Cardiac fibroblast (primary cell): ENCODE measurements at regions not wholly inside any gene's neighbourhood (a gene's known extent, or its start where the extent isn't known, plus 50 kb on each side); places are given as distances from the start of the nearest gene placed in this dataset.

Experiments used
- DNase-seq, 2 donors: peaks; one replicate each; pipeline versions ENCODE4 v3.0.0 to v3.0.0-alpha.2; 2010; ENCODE audit warnings: low read depth in 2 of 2
- H3K4me3 ChIP-seq, 2 donors: replicated peaks in 1 of 2; 1 replicate in 1 of 2; 2 replicates in 1 of 2; pipeline ENCODE4 v1.5.1; 2011; ENCODE audit warnings: low read depth in 2 of 2, low read length in 2 of 2, mild to moderate bottlenecking in 2 of 2, moderate library complexity in 1 of 2
- TF ChIP-seq, protein P1 (sequence below): IDR thresholded peaks from one replicate; pipeline ENCODE4 v1.5.1; 2011; ENCODE audit warnings: low read depth, mild to moderate bottlenecking, low read length, inconsistent platforms

DNA sequence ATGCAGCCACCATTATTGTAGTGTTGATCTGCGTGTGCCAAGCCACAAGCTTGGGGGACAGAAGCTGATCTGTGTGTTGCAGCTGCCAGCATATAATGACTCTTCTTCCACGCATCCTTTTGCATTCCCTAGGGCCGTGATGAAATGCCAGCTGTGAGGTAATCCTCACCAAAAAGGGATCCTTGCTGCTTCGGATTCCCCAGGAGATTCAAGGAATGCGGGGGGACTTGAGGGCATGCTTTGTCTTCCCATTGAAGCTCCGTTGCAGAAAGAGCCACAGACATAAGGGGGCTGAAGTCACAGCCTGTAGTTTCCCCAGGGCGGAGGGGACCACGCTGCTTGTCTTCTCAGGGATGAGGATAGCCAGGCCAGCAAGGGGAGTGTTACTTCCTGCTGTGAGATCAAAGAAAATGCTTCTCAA is 281.6 kb upstream of the FMN2 start:
- TF ChIP-seq, protein P1, sequence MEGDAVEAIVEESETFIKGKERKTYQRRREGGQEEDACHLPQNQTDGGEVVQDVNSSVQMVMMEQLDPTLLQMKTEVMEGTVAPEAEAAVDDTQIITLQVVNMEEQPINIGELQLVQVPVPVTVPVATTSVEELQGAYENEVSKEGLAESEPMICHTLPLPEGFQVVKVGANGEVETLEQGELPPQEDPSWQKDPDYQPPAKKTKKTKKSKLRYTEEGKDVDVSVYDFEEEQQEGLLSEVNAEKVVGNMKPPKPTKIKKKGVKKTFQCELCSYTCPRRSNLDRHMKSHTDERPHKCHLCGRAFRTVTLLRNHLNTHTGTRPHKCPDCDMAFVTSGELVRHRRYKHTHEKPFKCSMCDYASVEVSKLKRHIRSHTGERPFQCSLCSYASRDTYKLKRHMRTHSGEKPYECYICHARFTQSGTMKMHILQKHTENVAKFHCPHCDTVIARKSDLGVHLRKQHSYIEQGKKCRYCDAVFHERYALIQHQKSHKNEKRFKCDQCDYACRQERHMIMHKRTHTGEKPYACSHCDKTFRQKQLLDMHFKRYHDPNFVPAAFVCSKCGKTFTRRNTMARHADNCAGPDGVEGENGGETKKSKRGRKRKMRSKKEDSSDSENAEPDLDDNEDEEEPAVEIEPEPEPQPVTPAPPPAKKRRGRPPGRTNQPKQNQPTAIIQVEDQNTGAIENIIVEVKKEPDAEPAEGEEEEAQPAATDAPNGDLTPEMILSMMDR: no peak
- DNase-seq: no peak
- no peak overlapping the region for H3K4me3 ChIP-seq

DNA sequence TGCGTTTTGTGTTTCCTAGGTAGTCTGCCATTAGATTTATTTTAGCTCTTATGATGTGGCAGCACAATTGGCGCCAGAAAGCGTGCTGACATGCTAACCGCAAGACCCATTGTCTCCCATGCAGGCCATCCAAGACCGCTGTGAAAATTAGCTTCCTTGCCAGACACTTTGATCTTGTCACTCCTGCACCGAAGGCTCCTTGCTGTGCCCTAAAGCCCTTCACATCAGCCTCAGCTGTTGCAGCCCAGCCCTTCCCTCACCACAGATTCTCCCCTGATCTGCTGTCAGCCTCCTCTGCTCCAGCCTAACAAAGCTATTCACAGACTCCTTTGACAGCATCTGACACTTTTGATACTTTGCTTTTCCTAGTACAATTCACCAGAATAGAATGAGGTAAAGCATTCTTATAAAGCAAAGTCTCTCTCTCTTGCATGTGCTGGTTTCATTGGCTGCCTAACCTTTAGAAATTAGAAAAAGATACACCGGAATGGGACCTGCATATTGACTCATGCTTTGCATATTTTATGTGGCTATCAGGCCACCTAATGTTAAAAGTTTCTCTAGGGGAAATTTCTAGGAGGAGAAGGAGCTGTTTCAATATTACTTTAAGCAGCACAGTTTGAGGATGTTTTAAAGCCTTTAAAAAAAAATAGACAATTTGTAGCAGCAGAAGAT is 280.3 kb upstream of the FMN2 start:
- TF ChIP-seq, protein P1: no peak
- no peak overlapping the region for H3K4me3 ChIP-seq
- no peak for DNase-seq

DNA sequence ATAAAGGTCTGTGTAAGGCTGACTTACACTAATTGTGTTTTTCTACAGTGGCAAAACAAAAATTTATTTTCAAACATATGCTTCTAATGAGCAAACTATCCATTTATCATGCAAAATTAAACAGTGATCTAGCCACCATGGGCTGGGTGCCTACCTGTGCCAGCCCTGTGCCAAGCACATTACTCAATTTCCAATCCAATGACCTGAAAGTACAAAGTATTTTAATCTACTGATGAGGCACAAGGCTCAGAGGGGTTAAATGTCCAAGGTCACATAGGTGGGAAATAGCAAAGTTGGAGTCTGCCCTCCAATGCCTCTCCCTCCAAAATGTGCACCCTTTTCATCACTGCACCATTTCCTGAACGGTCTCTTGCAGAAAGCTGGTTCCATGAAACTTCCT is 279.1 kb upstream of the FMN2 start:
- no peak for DNase-seq

DNA sequence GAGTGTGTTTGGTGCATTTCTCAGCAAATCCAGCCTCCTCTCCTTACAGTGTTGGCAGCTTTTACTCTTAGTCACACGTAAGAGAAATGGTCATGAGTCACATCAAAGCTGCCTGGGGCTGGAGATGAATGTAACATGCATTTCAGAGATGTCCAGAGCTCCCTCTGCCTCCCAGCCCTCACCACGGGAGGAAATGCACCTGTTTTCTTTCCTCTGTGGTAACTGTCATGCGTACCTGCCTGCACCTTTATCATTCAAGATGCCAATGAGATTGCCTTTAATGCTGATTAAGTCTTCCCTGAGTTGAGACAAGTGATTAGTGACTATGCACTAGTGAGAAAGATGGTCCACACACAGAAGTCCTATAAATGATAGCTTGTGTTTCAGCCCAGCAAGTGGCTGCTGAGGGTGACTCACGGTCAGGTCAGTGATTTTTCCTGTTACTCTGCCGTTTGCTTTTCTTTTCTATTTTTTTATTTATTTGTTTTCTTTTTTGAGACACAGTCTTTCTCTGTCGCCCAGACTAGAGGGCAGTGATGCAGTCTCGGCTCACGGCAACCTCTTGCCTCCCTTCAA is 277.3 kb upstream of the FMN2 start:
- DNase-seq: peak; percentile 20 to 25

More for the DNA sequence above, 279.1 kb upstream of the FMN2 start:
- no peak overlapping the region for H3K4me3 ChIP-seq
- TF ChIP-seq, protein P1: no peak

DNA sequence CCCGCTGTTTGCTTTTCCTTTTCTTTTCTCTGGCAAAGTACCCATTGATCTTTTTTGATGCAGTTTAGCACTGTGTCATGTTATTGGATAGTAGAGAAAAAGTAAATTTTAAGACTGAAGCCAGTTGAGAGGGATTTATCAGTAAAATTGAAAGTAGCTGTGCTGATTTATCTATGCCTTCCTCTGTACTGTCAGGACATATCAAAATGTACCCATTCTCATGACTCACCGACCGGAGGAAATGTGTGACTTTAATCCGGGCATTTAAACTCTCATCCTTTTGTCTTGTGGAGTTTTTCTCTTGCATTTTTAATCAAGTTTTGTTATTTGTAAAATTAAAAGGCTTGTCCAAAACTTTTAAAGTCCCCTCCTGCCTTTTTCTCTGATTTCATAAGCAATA is 276.6 kb upstream of the FMN2 start:
- H3K4me3 ChIP-seq: no peak overlapping the region
- DNase-seq: no peak
- TF ChIP-seq, protein P1: no peak

More for the DNA sequence above, 277.3 kb upstream of the FMN2 start:
- no peak overlapping the region for H3K4me3 ChIP-seq
- TF ChIP-seq, protein P1: no peak

DNA sequence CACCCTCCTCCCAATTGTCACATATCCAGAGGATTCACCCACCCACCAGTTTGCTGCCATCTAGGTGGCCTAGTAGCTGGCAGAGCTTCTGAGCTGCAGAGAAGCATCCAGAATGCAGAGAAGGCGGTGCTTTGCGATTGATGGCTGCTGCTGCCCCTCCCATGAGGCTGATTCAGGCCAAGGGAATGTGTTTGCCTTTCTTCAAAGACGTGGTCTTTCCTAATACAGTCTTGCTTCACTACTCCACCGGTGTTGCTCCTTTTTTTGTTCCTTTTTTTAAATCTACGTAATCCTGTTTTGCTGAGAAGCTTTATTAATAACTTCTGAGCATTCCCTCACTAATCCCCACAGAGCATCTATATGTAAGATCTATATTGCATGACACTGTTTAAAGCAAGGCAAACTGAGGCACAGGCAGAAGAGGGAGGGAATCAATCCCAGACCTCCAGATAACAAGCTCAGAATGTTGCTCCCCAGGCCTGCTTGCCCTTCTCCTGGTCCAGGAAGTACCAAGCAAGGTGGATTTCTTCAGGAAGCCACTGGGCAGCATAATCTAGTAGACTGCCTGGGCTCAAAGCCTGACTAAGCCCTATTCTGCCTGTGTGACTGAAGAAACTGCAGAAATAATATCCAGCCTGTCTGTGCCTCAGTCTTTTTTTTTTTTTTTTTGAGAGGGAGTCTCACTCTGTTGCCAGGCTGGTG is 275.5 kb upstream of the FMN2 start:
- TF ChIP-seq, protein P1: no peak
- no peak overlapping the region for H3K4me3 ChIP-seq
- peak; percentile 17 to 40 for DNase-seq
